VCaP (cell line): ENCODE measurements at regions not wholly inside any gene's neighbourhood (a gene's known extent, or its start where the extent isn't known, plus 50 kb on each side); places are given as distances from the start of the nearest gene placed in this dataset.

Experiments
- H3K27ac ChIP-seq: fragments of 450-650 bp; 2 replicates; pipeline ENCODE4 v1.5.1; 2017
- CTCF ChIP-seq: fragments of 450-650 bp; conservative IDR thresholded peaks from 2 replicates; pipeline ENCODE4 v1.5.1; 2017; ENCODE audit warnings: mild to moderate bottlenecking, moderate library complexity

GRCh38 chr7:133470-133869 lies 58.9 kb upstream of the FAM20C start:
- H3K27ac ChIP-seq: no peak overlapping the region
- TF ChIP-seq CTCF: no peak

- TF ChIP-seq CTCF: no peak
- H3K27ac ChIP-seq: no peak overlapping the region
These were observed 58.3 kb upstream of the FAM20C start for GRCh38 chr7:134029-134428.

GRCh38 chr7:134561-135256 lies 57.7 kb upstream of the FAM20C start:
- no peak for TF ChIP-seq CTCF
- H3K27ac ChIP-seq: no peak overlapping the region

GRCh38 chr7:135257-135653 lies 57.1 kb upstream of the FAM20C start:
- no peak for TF ChIP-seq CTCF
- H3K27ac ChIP-seq: no peak overlapping the region

GRCh38 chr7:135731-136645 lies 56.4 kb upstream of the FAM20C start:
- TF ChIP-seq CTCF: no peak
- H3K27ac ChIP-seq: no peak overlapping the region

- no peak overlapping the region for H3K27ac ChIP-seq
- TF ChIP-seq CTCF: no peak
These were observed 55.1 kb upstream of the FAM20C start for GRCh38 chr7:137094-137891.

GRCh38 chr7:139131-139530 lies 53.2 kb upstream of the FAM20C start:
- no peak for TF ChIP-seq CTCF
- H3K27ac ChIP-seq: no peak overlapping the region
